RWPE2 (cell line): ENCODE measurements at regions not wholly inside any gene's neighbourhood (a gene's known extent, or its start where the extent isn't known, plus 50 kb on each side); places are given as distances from the start of the nearest gene placed in this dataset.

Source experiments
- ATAC-seq: fragments of 200-7000 bp; cut with Tn5 transposase; 3 replicates; pipeline ENCODE4 v1.9.1; 2021; ENCODE audit warnings: low read depth
- DNase-seq: peaks from one replicate; pipeline ENCODE4 v3.0.0-alpha.2; 2020; ENCODE audit warnings: low spot score
- H3K27ac ChIP-seq: fragments of 450-650 bp; 2 replicates; pipeline ENCODE4 v1.5.1; 2017; ENCODE audit warnings: mild to moderate bottlenecking; ENCODE audit not compliant: poor library complexity, severe bottlenecking
- H3K27me3 ChIP-seq: fragments of 250-450 bp; sonication (Bioruptor Pico); 2 replicates; pipeline ENCODE4 v1.5.1; 2021; ENCODE audit warnings: mild to moderate bottlenecking, moderate library complexity; ENCODE audit not compliant: insufficient read depth, poor library complexity, severe bottlenecking
- H3K36me3 ChIP-seq: fragments of 250-450 bp; sonication (Bioruptor Pico); 2 replicates; pipeline ENCODE4 v1.5.1; 2020; ENCODE audit warnings: low read depth, mild to moderate bottlenecking, moderate library complexity
- H3K4me1 ChIP-seq: fragments of 250-450 bp; sonication (Bioruptor Pico); 2 replicates; pipeline ENCODE4 v1.5.1; 2021; ENCODE audit warnings: mild to moderate bottlenecking, moderate library complexity; ENCODE audit not compliant: insufficient read depth, poor library complexity, severe bottlenecking
- H3K4me3 ChIP-seq: fragments of 250-450 bp; sonication (Bioruptor Pico); 2 replicates; pipeline ENCODE4 v1.5.1; 2021; ENCODE audit warnings: mild to moderate bottlenecking, moderate library complexity; ENCODE audit not compliant: severe bottlenecking
- H3K9me3 ChIP-seq: fragments of 250-450 bp; sonication (Bioruptor Pico); 2 replicates; pipeline ENCODE4 v1.5.1; 2021; ENCODE audit warnings: mild to moderate bottlenecking, moderate library complexity; ENCODE audit not compliant: severe bottlenecking
- CTCF ChIP-seq: fragments of 450-650 bp; IDR thresholded peaks from one replicate; pipeline ENCODE4 v1.5.1; 2017; ENCODE audit warnings: mild to moderate bottlenecking, moderate library complexity; ENCODE audit not compliant: poor library complexity, severe bottlenecking

GRCh38 chr1:192939440-192939839 lies 119.7 kb downstream of the UCHL5 start:
- Histone ChIP-seq H3K9me3 (peaks cover 5% of the 10 kb centered on the region), H3K4me1 (no peaks in the 10 kb centered on the region), H3K4me3 (no peak overlapping the region), H3K27ac (no peak overlapping the region), H3K36me3 (peaks cover 4% of the 10 kb centered on the region; the same call in 1 of the 2 replicates), H3K27me3 (no peaks in the 10 kb centered on the region)
- ATAC-seq (no peak), DNase-seq (no peak)
- TF ChIP-seq CTCF, result no peak

- ATAC-seq, result no peak
- Histone ChIP-seq H3K4me3 (no peak overlapping the region), H3K9me3 (peaks cover 5% of the 10 kb centered on the region), H3K36me3 (peaks cover 4% of the 10 kb centered on the region; the same call in 1 of the 2 replicates), H3K27me3 (no peaks in the 10 kb centered on the region), H3K27ac (no peak overlapping the region), H3K4me1 (no peaks in the 10 kb centered on the region)
- TF ChIP-seq CTCF, result no peak
- DNase-seq, result no peak
Measured at GRCh38 chr1:192940658-192941057, 118.5 kb downstream of the UCHL5 start.

DNA sequence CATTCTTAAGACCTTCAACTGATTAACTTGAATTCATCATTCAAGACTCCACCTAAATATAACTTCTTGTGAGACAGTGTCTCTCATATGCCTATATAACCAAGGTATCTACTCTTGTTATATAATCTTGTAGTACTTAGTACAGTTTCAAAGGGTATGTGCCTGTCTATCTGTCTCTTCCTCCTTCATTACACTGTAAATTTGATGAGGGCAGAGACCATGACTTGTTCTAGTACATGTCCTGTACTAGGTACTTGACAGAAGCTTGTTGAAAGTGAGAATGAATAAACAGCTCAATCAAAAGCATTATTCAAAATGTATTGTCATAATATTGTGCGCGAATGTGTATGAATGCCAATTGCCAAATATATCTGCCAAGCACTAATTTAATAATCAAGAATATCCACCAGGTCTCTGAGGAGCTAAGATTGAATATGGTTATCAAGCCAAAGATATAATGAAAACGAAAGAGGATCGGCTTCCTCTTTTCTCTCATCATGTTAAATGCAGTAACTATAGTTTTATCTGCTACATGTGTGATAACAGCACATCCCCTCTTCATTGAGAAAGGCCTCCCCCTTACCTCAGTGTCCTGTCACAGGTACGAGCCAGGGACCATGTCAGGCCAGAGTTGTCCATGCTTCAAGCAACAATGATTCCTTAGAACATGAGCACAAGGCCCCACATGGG lies 117.3 kb downstream of the UCHL5 start:
- DNase-seq (no peak), ATAC-seq (no peak)
- TF ChIP-seq CTCF, result no peak
- no peak overlapping the region for H3K4me3 ChIP-seq
- H3K36me3 ChIP-seq, result peaks cover 4% of the 10 kb centered on the region; the same call in 1 of the 2 replicates
- no peak overlapping the region for H3K27ac ChIP-seq
- H3K4me1 ChIP-seq, result no peaks in the 10 kb centered on the region
- H3K27me3 ChIP-seq, result no peaks in the 10 kb centered on the region
- H3K9me3 ChIP-seq, result peaks cover 5% of the 10 kb centered on the region

GRCh38 chr1:192943108-192943507 lies 116.1 kb downstream of the UCHL5 start:
- Histone ChIP-seq H3K4me1 (no peaks in the 10 kb centered on the region), H3K36me3 (peaks cover 4% of the 10 kb centered on the region; the same call in 1 of the 2 replicates), H3K4me3 (no peak overlapping the region), H3K9me3 (peaks cover 5% of the 10 kb centered on the region), H3K27me3 (no peaks in the 10 kb centered on the region), H3K27ac (no peak overlapping the region)
- ATAC-seq (no peak), DNase-seq (no peak)
- no peak for TF ChIP-seq CTCF

GRCh38 chr1:192943522-192943921 lies 115.6 kb downstream of the UCHL5 start:
- Histone ChIP-seq H3K4me3 (no peak overlapping the region), H3K4me1 (no peaks in the 10 kb centered on the region), H3K27me3 (no peaks in the 10 kb centered on the region), H3K9me3 (peaks cover 5% of the 10 kb centered on the region), H3K36me3 (peaks cover 4% of the 10 kb centered on the region; the same call in 1 of the 2 replicates), H3K27ac (no peak overlapping the region)
- DNase-seq (no peak), ATAC-seq (no peak)
- no peak for TF ChIP-seq CTCF
